MM.1S (cell line): ENCODE measurements at regions not wholly inside any gene's neighbourhood (a gene's known extent, or its start where the extent isn't known, plus 50 kb on each side); places are given as distances from the start of the nearest gene placed in this dataset.

Experiments
- DNase-seq: peaks from one replicate; pipeline ENCODE4 v3.0.0-alpha.2; 2015
- H2AFZ ChIP-seq: fragments of 300-600 bp; sonication (generic); 2 replicates; pipeline ENCODE4 v1.6.0; 2016; ENCODE audit warnings: antibody characterized with exemption, low read length
- H3F3A ChIP-seq: fragments of 300-600 bp; sonication (generic); 2 replicates; pipeline ENCODE4 v1.6.1; 2016; ENCODE audit warnings: mild to moderate bottlenecking, antibody characterized with exemption, low read length, moderate library complexity, mixed read lengths; ENCODE audit not compliant: insufficient read depth
- H3K27ac ChIP-seq: fragments of 300-600 bp; sonication (generic); 2 replicates; pipeline ENCODE4 v1.5.1; 2016; ENCODE audit warnings: mild to moderate bottlenecking, low read length
- H3K27me3 ChIP-seq: fragments of 300-600 bp; sonication (generic); replicated peaks from 2 replicates; pipeline ENCODE4 v1.6.0; 2016; ENCODE audit warnings: low read length; ENCODE audit not compliant: insufficient read depth
- H3K36me3 ChIP-seq: fragments of 300-600 bp; sonication (generic); replicated peaks from 2 replicates; pipeline ENCODE4 v1.6.1; 2016; ENCODE audit warnings: mild to moderate bottlenecking, low read length, mixed read lengths; ENCODE audit not compliant: insufficient read depth
- H3K4me1 ChIP-seq: fragments of 300-600 bp; sonication (generic); 2 replicates; pipeline ENCODE4 v1.6.1; 2016; ENCODE audit warnings: low read length, mixed read lengths
- H3K4me2 ChIP-seq: fragments of 300-600 bp; sonication (generic); 2 replicates; pipeline ENCODE4 v1.6.0; 2016; ENCODE audit warnings: low read depth, low read length
- H3K4me3 ChIP-seq: fragments of 300-600 bp; sonication (generic); 2 replicates; pipeline ENCODE4 v1.5.1; 2016; ENCODE audit warnings: low read length, mixed read lengths
- H3K79me2 ChIP-seq: fragments of 300-600 bp; sonication (generic); 2 replicates; pipeline ENCODE4 v1.6.1; 2016; ENCODE audit warnings: mixed run types, low read length, mixed read lengths
- H3K9ac ChIP-seq: fragments of 300-600 bp; sonication (generic); 2 replicates; pipeline ENCODE4 v1.6.1; 2016; ENCODE audit warnings: low read length, mixed read lengths
- H3K9me2 ChIP-seq: fragments of 300-600 bp; sonication (generic); replicated peaks from 2 replicates; pipeline ENCODE4 v1.6.1; 2016; ENCODE audit warnings: mild to moderate bottlenecking, low read length, mixed read lengths; ENCODE audit not compliant: insufficient read depth
- H3K9me3 ChIP-seq: fragments of 300-600 bp; sonication (generic); replicated peaks from 2 replicates; pipeline ENCODE4 v1.6.1; 2016; ENCODE audit warnings: mild to moderate bottlenecking, low read length, mixed read lengths; ENCODE audit not compliant: insufficient read depth
- H4K20me1 ChIP-seq: fragments of 300-600 bp; sonication (generic); 2 replicates; pipeline ENCODE4 v1.6.1; 2016; ENCODE audit warnings: mild to moderate bottlenecking, low read length, moderate library complexity, mixed read lengths; ENCODE audit not compliant: insufficient read depth
- CTCF ChIP-seq: fragments of 300-600 bp; sonication (generic); IDR thresholded peaks from 2 replicates; pipeline ENCODE4 v1.5.1; 2016; ENCODE audit warnings: antibody characterized with exemption, low read length, mixed read lengths
- EZH2 ChIP-seq: fragments of 300-600 bp; sonication (generic); optimal IDR thresholded peaks from 2 replicates; pipeline ENCODE3; 2017; ENCODE audit warnings: low read depth, mild to moderate bottlenecking, antibody characterized with exemption, low read length, mixed read lengths
- EZH2phosphoT487 ChIP-seq: fragments of 300-600 bp; sonication (generic); IDR thresholded peaks from 2 replicates; pipeline ENCODE4 v1.6.1; 2018; ENCODE audit warnings: antibody characterized with exemption, low read length

GRCh38 chr2:24418166-24418841, 58.0 kb upstream of the ITSN2 start:
- Histone ChIP-seq H3K4me1 (no peaks in the 10 kb centered on the region), H3K36me3 (no peaks in the 10 kb centered on the region), H3K4me2 (no peak overlapping the region), H2AFZ (no peak overlapping the region), H3K4me3 (no peak overlapping the region), H3K9ac (no peak overlapping the region), H3K27me3 (no peaks in the 10 kb centered on the region), H3F3A (no peaks in the 10 kb centered on the region), H3K9me3 (no peaks in the 10 kb centered on the region), H4K20me1 (no peaks in the 10 kb centered on the region), H3K27ac (no peak overlapping the region), H3K79me2 (no peaks in the 10 kb centered on the region), H3K9me2 (no peaks in the 10 kb centered on the region)
- no peak for DNase-seq
- TF ChIP-seq EZH2phosphoT487: no peak
- TF ChIP-seq EZH2: no peak
- no peak for TF ChIP-seq CTCF

- no peak overlapping the region for H2AFZ ChIP-seq
- H3F3A ChIP-seq: no peaks in the 10 kb centered on the region
- TF ChIP-seq EZH2: no peak
- TF ChIP-seq EZH2phosphoT487: no peak
- TF ChIP-seq CTCF: no peak
- H3K4me2 ChIP-seq: no peak overlapping the region
- no peak overlapping the region for H3K9ac ChIP-seq
- no peak overlapping the region for H3K4me3 ChIP-seq
- no peak overlapping the region for H3K27ac ChIP-seq
- H3K36me3 ChIP-seq: no peaks in the 10 kb centered on the region
- no peaks in the 10 kb centered on the region; the same call in 1 of the 2 replicates for H4K20me1 ChIP-seq
- no peaks in the 10 kb centered on the region for H3K9me3 ChIP-seq
- H3K9me2 ChIP-seq: no peaks in the 10 kb centered on the region
- no peaks in the 10 kb centered on the region for H3K79me2 ChIP-seq
- DNase-seq: no peak
- H3K4me1 ChIP-seq: peaks cover 2% of the 10 kb centered on the region; the same call in 1 of the 2 replicates
- H3K27me3 ChIP-seq: no peaks in the 10 kb centered on the region
These were observed 52.5 kb upstream of the ITSN2 start for GRCh38 chr2:24412812-24413211.

- Histone ChIP-seq H3K9me3 (no peaks in the 10 kb centered on the region), H4K20me1 (no peaks in the 10 kb centered on the region; the same call in 1 of the 2 replicates), H3K36me3 (no peaks in the 10 kb centered on the region), H3F3A (no peaks in the 10 kb centered on the region), H3K27me3 (no peaks in the 10 kb centered on the region), H3K27ac (no peak overlapping the region), H3K9ac (no peak overlapping the region), H2AFZ (0 out of 2 replicates have a peak overlapping the region, but pooled peaks have one; percentile 11), H3K4me2 (no peak overlapping the region), H3K9me2 (no peaks in the 10 kb centered on the region), H3K4me1 (peaks cover 2% of the 10 kb centered on the region; the same call in 1 of the 2 replicates), H3K79me2 (no peaks in the 10 kb centered on the region), H3K4me3 (no peak overlapping the region)
- no peak for DNase-seq
- no peak for TF ChIP-seq EZH2
- no peak for TF ChIP-seq CTCF
- TF ChIP-seq EZH2phosphoT487: no peak
These were observed 51.3 kb upstream of the ITSN2 start for GRCh38 chr2:24411488-24412151.
